OCI-LY1 (cell line): ENCODE measurements at regions not wholly inside any gene's neighbourhood (a gene's known extent, or its start where the extent isn't known, plus 50 kb on each side); places are given as distances from the start of the nearest gene placed in this dataset.
"Not testable (repeated sequence)": the region's sequence is repeated elsewhere in the genome, so short reads cannot be mapped to it uniquely, and the experiment has no call there.

ENCODE experiments used
- H2AFZ ChIP-seq: fragments of 200-600 bp; sonication (generic), shearing (Covaris generic); 2 replicates; pipeline ENCODE4 v1.6.0; 2014; ENCODE audit warnings: antibody characterized with exemption, mild to moderate bottlenecking, low read length
- H3F3A ChIP-seq: fragments of 200-600 bp; sonication (generic), shearing (Covaris generic); 2 replicates; pipeline ENCODE4 v1.6.0; 2014; ENCODE audit warnings: mild to moderate bottlenecking, antibody characterized with exemption, low read length, moderate library complexity; ENCODE audit not compliant: insufficient read depth
- H3K27ac ChIP-seq: fragments of 200-600 bp; sonication (generic); 2 replicates; pipeline ENCODE4 v1.5.1; 2014; ENCODE audit warnings: low read length, mixed run types, mild to moderate bottlenecking, low read depth; ENCODE audit not compliant: poor library complexity, severe bottlenecking
- H3K27me3 ChIP-seq: fragments of 200-600 bp; sonication (generic); 2 replicates; pipeline ENCODE4 v1.6.0; 2014; ENCODE audit warnings: antibody characterized with exemption, mild to moderate bottlenecking, low read length, moderate library complexity; ENCODE audit not compliant: insufficient read depth
- H3K36me3 ChIP-seq: fragments of 200-600 bp; sonication (generic); 2 replicates; pipeline ENCODE4 v1.6.1; 2014; ENCODE audit warnings: mild to moderate bottlenecking, antibody characterized with exemption, low read length, moderate library complexity, mixed read lengths; ENCODE audit not compliant: insufficient read depth
- H3K4me1 ChIP-seq: fragments of 200-600 bp; sonication (generic); 2 replicates; pipeline ENCODE4 v1.5.1; 2014; ENCODE audit warnings: mild to moderate bottlenecking, low read length, moderate library complexity; ENCODE audit not compliant: insufficient read depth, severe bottlenecking
- H3K4me2 ChIP-seq: fragments of 200-600 bp; sonication (generic), shearing (Covaris generic); 2 replicates; pipeline ENCODE4 v1.6.1; 2014; ENCODE audit warnings: low read length
- H3K4me3 ChIP-seq: fragments of 200-600 bp; sonication (generic); 2 replicates; pipeline ENCODE4 v1.5.1; 2014; ENCODE audit warnings: low read length, low read depth, mild to moderate bottlenecking, mixed read lengths; ENCODE audit not compliant: poor library complexity, severe bottlenecking
- H3K79me2 ChIP-seq: fragments of 200-600 bp; shearing (Covaris generic); 2 replicates; pipeline ENCODE4 v1.6.1; 2016; ENCODE audit warnings: mixed run types, low read length, mixed read lengths; ENCODE audit not compliant: insufficient read depth
- H3K9ac ChIP-seq: fragments of 200-600 bp; sonication (generic), shearing (Covaris generic); 2 replicates; pipeline ENCODE4 v1.6.1; 2014; ENCODE audit warnings: mild to moderate bottlenecking, low read length, mixed read lengths
- H3K9me2 ChIP-seq: fragments of 200-600 bp; sonication (generic), shearing (Covaris generic); 2 replicates; pipeline ENCODE4 v1.6.1; 2014; ENCODE audit warnings: low read depth, mild to moderate bottlenecking, low read length, mixed read lengths
- H3K9me3 ChIP-seq: fragments of 200-600 bp; shearing (Covaris generic); 2 replicates; pipeline ENCODE4 v1.6.1; 2014; ENCODE audit warnings: low read length, mixed read lengths
- H4K20me1 ChIP-seq: fragments of 200-600 bp; sonication (generic), shearing (Covaris generic); 2 replicates; pipeline ENCODE4 v1.6.0; 2016; ENCODE audit warnings: mild to moderate bottlenecking, low read length; ENCODE audit not compliant: insufficient read depth
- EZH2 ChIP-seq: fragments of 200-600 bp; sonication (generic), shearing (Covaris generic); IDR thresholded peaks from 2 replicates; pipeline ENCODE4 v1.8.0; 2017; ENCODE audit warnings: borderline replicate concordance, mixed run types, mild to moderate bottlenecking, antibody characterized with exemption, low read length, moderate library complexity, mixed read lengths
- TF ChIP-seq, protein P1 (sequence below): fragments of 200-600 bp; sonication (generic), shearing (Covaris generic); IDR thresholded peaks from 2 replicates; pipeline ENCODE4 v1.5.1; 2017; ENCODE audit warnings: mild to moderate bottlenecking, antibody characterized with exemption, low read length, moderate library complexity, mixed read lengths

DNA sequence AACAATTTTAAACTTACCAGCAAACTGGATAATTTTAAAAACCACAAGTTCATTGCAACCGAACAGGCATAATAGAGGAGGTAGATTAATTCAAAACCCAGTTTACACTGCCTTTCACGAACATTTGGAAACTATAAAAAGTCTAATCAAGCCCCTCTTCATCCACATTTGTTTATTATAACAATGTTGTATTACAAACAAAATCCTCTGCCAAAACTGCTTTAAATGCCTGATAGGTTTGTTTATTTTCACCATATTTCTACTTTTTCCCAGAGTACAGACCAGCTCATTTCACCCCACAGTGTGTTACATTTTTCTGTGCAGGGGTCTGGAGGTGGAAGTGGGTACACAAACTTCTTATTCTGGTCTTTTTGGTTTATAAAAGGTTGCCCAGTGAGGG is 184.2 kb downstream of the OSR1 start:
- Histone ChIP-seq H3K9me3 (no peaks in the 10 kb centered on the region), H3F3A (no peaks in the 10 kb centered on the region), H3K36me3 (no peaks in the 10 kb centered on the region), H3K4me1 (no peaks in the 10 kb centered on the region), H3K9me2 (no peaks in the 10 kb centered on the region), H3K79me2 (no peaks in the 10 kb centered on the region), H3K4me3 (no peak overlapping the region), H3K27ac (no peak overlapping the region), H4K20me1 (no peaks in the 10 kb centered on the region), H2AFZ (no peak overlapping the region), H3K27me3 (no peaks in the 10 kb centered on the region), H3K4me2 (no peak overlapping the region), H3K9ac (no peak overlapping the region)
- TF ChIP-seq, protein P1, sequence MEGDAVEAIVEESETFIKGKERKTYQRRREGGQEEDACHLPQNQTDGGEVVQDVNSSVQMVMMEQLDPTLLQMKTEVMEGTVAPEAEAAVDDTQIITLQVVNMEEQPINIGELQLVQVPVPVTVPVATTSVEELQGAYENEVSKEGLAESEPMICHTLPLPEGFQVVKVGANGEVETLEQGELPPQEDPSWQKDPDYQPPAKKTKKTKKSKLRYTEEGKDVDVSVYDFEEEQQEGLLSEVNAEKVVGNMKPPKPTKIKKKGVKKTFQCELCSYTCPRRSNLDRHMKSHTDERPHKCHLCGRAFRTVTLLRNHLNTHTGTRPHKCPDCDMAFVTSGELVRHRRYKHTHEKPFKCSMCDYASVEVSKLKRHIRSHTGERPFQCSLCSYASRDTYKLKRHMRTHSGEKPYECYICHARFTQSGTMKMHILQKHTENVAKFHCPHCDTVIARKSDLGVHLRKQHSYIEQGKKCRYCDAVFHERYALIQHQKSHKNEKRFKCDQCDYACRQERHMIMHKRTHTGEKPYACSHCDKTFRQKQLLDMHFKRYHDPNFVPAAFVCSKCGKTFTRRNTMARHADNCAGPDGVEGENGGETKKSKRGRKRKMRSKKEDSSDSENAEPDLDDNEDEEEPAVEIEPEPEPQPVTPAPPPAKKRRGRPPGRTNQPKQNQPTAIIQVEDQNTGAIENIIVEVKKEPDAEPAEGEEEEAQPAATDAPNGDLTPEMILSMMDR, result no peak
- no peak for TF ChIP-seq EZH2

DNA sequence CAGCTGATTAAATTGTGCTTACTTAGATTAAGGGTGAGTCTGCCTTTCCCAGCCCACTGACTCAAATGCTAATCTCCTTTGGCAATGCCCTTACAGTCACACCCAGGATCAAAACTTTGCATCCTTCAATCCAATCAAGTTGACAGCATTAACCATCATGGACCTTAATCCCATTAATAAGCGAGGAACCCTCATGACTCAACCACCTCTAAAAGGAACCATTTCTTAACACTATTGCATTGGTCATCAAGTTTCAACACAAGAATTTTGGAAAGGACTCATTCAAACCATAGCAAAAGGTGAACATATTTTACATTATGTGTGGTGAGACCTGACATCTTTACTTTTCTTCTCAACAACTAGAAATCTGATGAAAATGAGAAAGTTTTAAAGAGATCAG is 187.0 kb downstream of the OSR1 start:
- Histone ChIP-seq H3K4me1 (no peaks in the 10 kb centered on the region), H3K27me3 (no peaks in the 10 kb centered on the region), H3K9ac (no peak overlapping the region), H3K9me2 (no peaks in the 10 kb centered on the region), H3K4me3 (no peak overlapping the region), H3K4me2 (no peak overlapping the region), H3K36me3 (no peaks in the 10 kb centered on the region), H3K79me2 (no peaks in the 10 kb centered on the region), H3F3A (no peaks in the 10 kb centered on the region), H3K27ac (no peak overlapping the region), H2AFZ (no peak overlapping the region), H3K9me3 (no peaks in the 10 kb centered on the region), H4K20me1 (no peaks in the 10 kb centered on the region)
- TF ChIP-seq EZH2, result no peak
- TF ChIP-seq, protein P1, result no peak

- no peaks in the 10 kb centered on the region for H3K9me2 ChIP-seq
- no peaks in the 10 kb centered on the region for H3F3A ChIP-seq
- no peak overlapping the region for H2AFZ ChIP-seq
- no peaks in the 10 kb centered on the region for H3K27me3 ChIP-seq
- no peak overlapping the region for H3K4me3 ChIP-seq
- no peaks in the 10 kb centered on the region for H4K20me1 ChIP-seq
- no peak overlapping the region for H3K9ac ChIP-seq
- no peak overlapping the region for H3K4me2 ChIP-seq
- no peaks in the 10 kb centered on the region for H3K9me3 ChIP-seq
- H3K79me2 ChIP-seq, result no peaks in the 10 kb centered on the region
- H3K27ac ChIP-seq, result no peak overlapping the region
- H3K36me3 ChIP-seq, result no peaks in the 10 kb centered on the region
- no peaks in the 10 kb centered on the region for H3K4me1 ChIP-seq
- TF ChIP-seq, protein P1, result no peak
- no peak for TF ChIP-seq EZH2
Observed at GRCh38 chr2:19169134-19169768, 189.2 kb downstream of the OSR1 start.

- not testable (repeated sequence) for H3K79me2 ChIP-seq, H3K9me3 ChIP-seq, H2AFZ ChIP-seq, H3K4me3 ChIP-seq, H3F3A ChIP-seq, H3K27me3 ChIP-seq, H3K27ac ChIP-seq, H3K9ac ChIP-seq, H3K4me2 ChIP-seq, H3K36me3 ChIP-seq, H3K4me1 ChIP-seq, H4K20me1 ChIP-seq, H3K9me2 ChIP-seq
Observed at GRCh38 chr2:19164099-19164498, 194.3 kb downstream of the OSR1 start.
